Astrocyte (in vitro differentiated cells and primary cell): ENCODE measurements at regions not wholly inside any gene's neighbourhood (a gene's known extent, or its start where the extent isn't known, plus 50 kb on each side); places are given as distances from the start of the nearest gene placed in this dataset.

Experiments used
- DNase-seq: peaks from one replicate; pipeline ENCODE4 v3.0.0-alpha.2; 2010; ENCODE audit warnings: low read depth
- FAIRE-seq: peaks from 2 replicates; lab custom pipeline; 2011; peaks lifted over from hg19 to GRCh38; lab: Jason Lieb, UNC
- H2AFZ ChIP-seq: 2 replicates; pipeline ENCODE4 v1.6.0; 2012; ENCODE audit warnings: low read depth, low read length, inconsistent platforms
- H3K27ac ChIP-seq: 2 replicates; pipeline ENCODE4 v1.5.1; 2011; ENCODE audit warnings: low read depth, low read length, inconsistent platforms
- H3K27me3 ChIP-seq: 2 replicates; pipeline ENCODE4 v1.6.0; 2011; ENCODE audit warnings: low read length, inconsistent platforms; ENCODE audit not compliant: insufficient read depth
- H3K36me3 ChIP-seq: 2 replicates; pipeline ENCODE4 v1.5.1; 2011; ENCODE audit warnings: low read length, inconsistent platforms; ENCODE audit not compliant: insufficient read depth
- H3K4me1 ChIP-seq: 2 replicates; pipeline ENCODE4 v1.5.1; 2011; ENCODE audit warnings: low read length, inconsistent platforms; ENCODE audit not compliant: insufficient read depth
- H3K4me2 ChIP-seq: 2 replicates; pipeline ENCODE4 v1.6.0; 2012; ENCODE audit warnings: low read length, inconsistent platforms
- H3K4me3 ChIP-seq: 2 replicates; pipeline ENCODE4 v1.5.1; 2011; ENCODE audit warnings: low read depth, mild to moderate bottlenecking, low read length, inconsistent platforms; ENCODE audit not compliant: insufficient read depth
- H3K79me2 ChIP-seq: 2 replicates; pipeline ENCODE4 v1.6.0; 2012; ENCODE audit warnings: mild to moderate bottlenecking, low read length, inconsistent platforms; ENCODE audit not compliant: insufficient read depth
- H3K9ac ChIP-seq: 2 replicates; pipeline ENCODE4 v1.6.0; 2012; ENCODE audit warnings: mild to moderate bottlenecking, low read length, inconsistent platforms
- H3K9me3 ChIP-seq: 2 replicates; pipeline ENCODE4 v1.5.1; 2012; ENCODE audit warnings: low read depth, mild to moderate bottlenecking, low read length, inconsistent platforms; ENCODE audit not compliant: insufficient read depth
- H4K20me1 ChIP-seq: 2 replicates; pipeline ENCODE4 v1.6.0; 2012; ENCODE audit warnings: low read length, inconsistent platforms; ENCODE audit not compliant: insufficient read depth
- H3K27ac Mint-ChIP-seq: one replicate; pipeline ENCODE4 v1.8.0; 2021; ENCODE audit warnings: mild to moderate bottlenecking, mixed read lengths; ENCODE audit not compliant: unreplicated experiment
- H3K27me3 Mint-ChIP-seq: one replicate; pipeline ENCODE4 v1.8.0; 2021; ENCODE audit warnings: low read depth, mixed read lengths; ENCODE audit not compliant: unreplicated experiment
- H3K36me3 Mint-ChIP-seq: one replicate; pipeline ENCODE4 v1.8.0; 2021; ENCODE audit warnings: low read depth, mixed read lengths; ENCODE audit not compliant: unreplicated experiment
- H3K4me1 Mint-ChIP-seq: one replicate; pipeline ENCODE4 v1.8.0; 2021; ENCODE audit warnings: low read depth, mixed read lengths; ENCODE audit not compliant: unreplicated experiment
- H3K4me3 Mint-ChIP-seq: one replicate; pipeline ENCODE4 v1.8.0; 2021; ENCODE audit warnings: mild to moderate bottlenecking, moderate library complexity, mixed read lengths; ENCODE audit not compliant: unreplicated experiment
- H3K9me3 Mint-ChIP-seq: one replicate; pipeline ENCODE4 v1.8.0; 2021; ENCODE audit warnings: mild to moderate bottlenecking, mixed read lengths; ENCODE audit not compliant: unreplicated experiment
- EZH2 ChIP-seq: IDR thresholded peaks from 2 replicates; pipeline ENCODE4 v1.6.1; 2012; ENCODE audit warnings: mild to moderate bottlenecking, low read length, inconsistent platforms; ENCODE audit not compliant: insufficient read depth
- TF ChIP-seq, protein P1 (sequence below): IDR thresholded peaks from 2 replicates; pipeline ENCODE4 v1.5.1; 2011; ENCODE audit warnings: low read depth, mild to moderate bottlenecking, inconsistent platforms, low read length, moderate library complexity; ENCODE audit not compliant: insufficient read depth

DNA sequence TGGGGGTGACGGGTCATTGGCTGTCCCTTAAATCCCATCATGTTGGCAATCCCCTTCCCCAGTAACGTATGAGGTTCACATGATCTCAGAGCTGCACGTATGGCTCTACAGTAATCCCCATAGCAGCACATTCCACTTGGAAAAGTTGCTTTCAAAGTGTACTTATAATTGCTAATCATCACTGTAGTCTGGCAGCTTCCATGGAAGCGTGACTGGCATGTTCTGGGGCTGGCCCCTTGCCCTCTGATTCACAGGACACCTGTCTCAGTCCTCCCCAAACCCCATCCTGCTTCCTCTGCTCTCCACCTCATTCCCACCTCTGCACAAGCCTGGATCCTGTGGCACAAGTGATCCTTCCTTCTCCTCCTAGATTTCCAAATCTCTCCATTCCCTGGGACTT lies 102.2 kb downstream of the TSEN15 start:
- no peak for DNase-seq
- Mint-ChIP-seq H3K4me1 (peaks cover 14% of the 10 kb centered on the region), H3K4me3 (no peak overlapping the region), H3K36me3 (no peaks in the 10 kb centered on the region), H3K9me3 (no peaks in the 10 kb centered on the region), H3K27ac (no peak overlapping the region), H3K27me3 (peaks cover 7% of the 10 kb centered on the region)
- Histone ChIP-seq H3K4me1 (peaks cover 8% of the 10 kb centered on the region), H3K27me3 (no peaks in the 10 kb centered on the region), H4K20me1 (no peaks in the 10 kb centered on the region), H3K4me3 (no peak overlapping the region), H3K4me2 (no peak overlapping the region), H2AFZ (no peak overlapping the region), H3K9me3 (no peaks in the 10 kb centered on the region), H3K27ac (no peak overlapping the region), H3K36me3 (no peaks in the 10 kb centered on the region), H3K9ac (no peak overlapping the region), H3K79me2 (no peaks in the 10 kb centered on the region)
- no peak for TF ChIP-seq EZH2
- TF ChIP-seq, protein P1, sequence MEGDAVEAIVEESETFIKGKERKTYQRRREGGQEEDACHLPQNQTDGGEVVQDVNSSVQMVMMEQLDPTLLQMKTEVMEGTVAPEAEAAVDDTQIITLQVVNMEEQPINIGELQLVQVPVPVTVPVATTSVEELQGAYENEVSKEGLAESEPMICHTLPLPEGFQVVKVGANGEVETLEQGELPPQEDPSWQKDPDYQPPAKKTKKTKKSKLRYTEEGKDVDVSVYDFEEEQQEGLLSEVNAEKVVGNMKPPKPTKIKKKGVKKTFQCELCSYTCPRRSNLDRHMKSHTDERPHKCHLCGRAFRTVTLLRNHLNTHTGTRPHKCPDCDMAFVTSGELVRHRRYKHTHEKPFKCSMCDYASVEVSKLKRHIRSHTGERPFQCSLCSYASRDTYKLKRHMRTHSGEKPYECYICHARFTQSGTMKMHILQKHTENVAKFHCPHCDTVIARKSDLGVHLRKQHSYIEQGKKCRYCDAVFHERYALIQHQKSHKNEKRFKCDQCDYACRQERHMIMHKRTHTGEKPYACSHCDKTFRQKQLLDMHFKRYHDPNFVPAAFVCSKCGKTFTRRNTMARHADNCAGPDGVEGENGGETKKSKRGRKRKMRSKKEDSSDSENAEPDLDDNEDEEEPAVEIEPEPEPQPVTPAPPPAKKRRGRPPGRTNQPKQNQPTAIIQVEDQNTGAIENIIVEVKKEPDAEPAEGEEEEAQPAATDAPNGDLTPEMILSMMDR = no peak
- FAIRE-seq = no peak

DNA sequence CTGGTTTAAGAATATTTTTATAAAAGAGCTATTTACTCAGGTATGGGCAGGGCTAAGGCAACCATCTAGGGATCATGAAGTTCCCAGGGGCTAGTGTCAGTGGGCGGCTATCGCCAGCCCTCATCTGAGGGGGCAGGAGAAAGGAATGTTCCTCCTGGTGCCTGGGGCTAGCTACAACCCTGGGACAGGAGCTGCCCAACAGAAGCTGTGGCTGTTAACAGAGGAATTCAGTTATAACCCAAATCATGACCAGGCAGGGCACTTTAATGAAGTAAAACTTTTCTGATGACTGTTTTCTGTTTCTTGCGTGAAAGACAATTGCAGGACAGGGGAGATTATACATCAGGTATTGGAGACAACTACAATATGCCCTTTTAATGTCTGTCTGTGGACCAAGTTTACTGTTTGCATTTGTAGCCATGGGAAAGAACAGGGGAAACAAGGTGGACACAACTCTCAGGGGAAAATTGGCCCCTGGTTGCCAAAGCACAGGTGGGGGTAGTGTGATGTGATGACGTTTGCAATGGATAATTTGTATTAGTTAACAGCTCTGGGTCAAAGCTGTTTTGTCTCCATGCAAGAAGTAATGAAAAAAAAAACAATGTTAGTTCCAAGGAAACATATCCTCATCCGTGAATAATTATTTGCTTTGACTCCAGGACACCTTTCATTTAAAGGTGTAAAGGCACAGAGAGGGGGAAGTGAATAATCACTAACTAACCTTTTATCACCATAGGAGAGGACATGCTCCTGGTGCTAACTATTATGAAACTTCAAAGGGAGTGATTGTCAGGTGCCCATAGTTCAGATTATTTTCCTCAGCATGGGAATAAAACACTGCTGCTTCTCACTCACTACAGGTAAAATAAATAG lies 105.2 kb downstream of the TSEN15 start:
- H3K27ac ChIP-seq = no peak overlapping the region
- no peaks in the 10 kb centered on the region for H4K20me1 ChIP-seq
- H3K79me2 ChIP-seq = no peaks in the 10 kb centered on the region
- H2AFZ ChIP-seq = no peak overlapping the region
- Mint-ChIP-seq H3K36me3 (no peaks in the 10 kb centered on the region), H3K27me3 (peaks cover 5% of the 10 kb centered on the region), H3K27ac (no peak overlapping the region), H3K9me3 (no peaks in the 10 kb centered on the region), H3K4me3 (no peak overlapping the region), H3K4me1 (peaks cover 14% of the 10 kb centered on the region)
- peaks cover 8% of the 10 kb centered on the region for H3K4me1 ChIP-seq
- no peak overlapping the region for H3K4me3 ChIP-seq
- no peaks in the 10 kb centered on the region for H3K9me3 ChIP-seq
- no peak overlapping the region for H3K9ac ChIP-seq
- peak; percentile 17 for DNase-seq
- no peak overlapping the region for H3K4me2 ChIP-seq
- TF ChIP-seq, protein P1 = no peak
- no peak for TF ChIP-seq EZH2
- no peaks in the 10 kb centered on the region for H3K36me3 ChIP-seq
- H3K27me3 ChIP-seq = no peaks in the 10 kb centered on the region
- no peak for FAIRE-seq

DNA sequence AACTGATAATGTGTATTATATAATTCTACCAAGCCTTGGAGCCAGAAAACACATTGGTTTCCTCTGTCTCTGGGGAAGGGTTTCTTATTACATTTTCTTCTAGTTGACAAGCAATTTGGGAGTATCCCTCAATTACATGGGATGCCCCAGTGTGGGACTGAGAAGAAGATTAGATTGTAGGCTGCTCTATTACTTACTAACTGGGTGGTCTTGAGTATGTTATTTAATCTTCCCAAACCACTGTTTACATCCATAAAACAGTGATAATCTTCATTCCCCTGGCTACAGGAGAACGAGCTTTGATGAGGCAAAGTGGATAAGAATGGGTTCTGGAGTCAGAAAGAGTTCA lies 105.8 kb downstream of the TSEN15 start:
- FAIRE-seq (no peak), DNase-seq (no peak)
- Histone ChIP-seq H3K27me3 (no peaks in the 10 kb centered on the region), H3K4me3 (no peak overlapping the region), H3K4me2 (no peak overlapping the region), H3K36me3 (no peaks in the 10 kb centered on the region), H4K20me1 (no peaks in the 10 kb centered on the region), H3K9me3 (no peaks in the 10 kb centered on the region), H3K79me2 (no peaks in the 10 kb centered on the region), H3K27ac (no peak overlapping the region), H3K4me1 (peaks cover 7% of the 10 kb centered on the region), H3K9ac (no peak overlapping the region), H2AFZ (no peak overlapping the region)
- H3K4me1 Mint-ChIP-seq = peaks cover 12% of the 10 kb centered on the region
- H3K9me3 Mint-ChIP-seq = no peaks in the 10 kb centered on the region
- H3K36me3 Mint-ChIP-seq = no peaks in the 10 kb centered on the region
- TF ChIP-seq EZH2 = no peak
- TF ChIP-seq, protein P1 = no peak
- no peak overlapping the region for H3K4me3 Mint-ChIP-seq
- no peak overlapping the region for H3K27ac Mint-ChIP-seq
- H3K27me3 Mint-ChIP-seq = peaks cover 5% of the 10 kb centered on the region
